AG04450 (cell line): ENCODE measurements at regions not wholly inside any gene's neighbourhood (a gene's known extent, or its start where the extent isn't known, plus 50 kb on each side); places are given as distances from the start of the nearest gene placed in this dataset.

Experiments used
- CTCF ChIA-PET: fragments of 300-600, 350-600 bp; formaldehyde crosslinking; extraction: SDS; loops from one replicate; lab custom pipeline; 2022; ENCODE audit warnings: antibody characterized with exemption, inconsistent platforms; lab: Charles Lee
- POLR2A ChIA-PET: fragments of 350-600 bp; formaldehyde crosslinking; extraction: SDS; loops from one replicate; lab custom pipeline; 2021; ENCODE audit warnings: antibody characterized with exemption, inconsistent platforms; lab: Yijun Ruan, JAX
- DNase-seq: peaks from one replicate; pipeline ENCODE4 v3.0.0-alpha.2; 2011; ENCODE audit warnings: low read depth, low spot score
- H3K27ac ChIP-seq: one replicate; pipeline ENCODE4 v1.5.1; 2012; ENCODE audit warnings: low read depth, low read length, control low read depth
- H3K27me3 ChIP-seq: one replicate; pipeline ENCODE4 v1.6.0; 2012; ENCODE audit warnings: low read length; ENCODE audit not compliant: control insufficient read depth, insufficient read depth
- H3K4me3 ChIP-seq: 2 replicates; pipeline ENCODE4 v1.5.1; 2011; ENCODE audit warnings: mild to moderate bottlenecking, low read depth, low read length, control low read depth
- H3K9me3 ChIP-seq: 2 replicates; pipeline ENCODE4 v1.5.1; 2012; ENCODE audit warnings: low read length; ENCODE audit not compliant: control insufficient read depth, insufficient read depth
- TF ChIP-seq, protein P1 (sequence below): IDR thresholded peaks from 2 replicates; pipeline ENCODE4 v1.5.1; 2011; ENCODE audit warnings: low read depth, low read length, control low read depth, inconsistent platforms

GRCh38 chr2:16281451-16282335 is 341.3 kb downstream of the MYCN start:
- no peak overlapping the region for H3K27ac ChIP-seq
- no peak for DNase-seq
- no peaks in the 10 kb centered on the region for H3K27me3 ChIP-seq
- CTCF ChIA-PET: no interaction called here
- TF ChIP-seq, protein P1, sequence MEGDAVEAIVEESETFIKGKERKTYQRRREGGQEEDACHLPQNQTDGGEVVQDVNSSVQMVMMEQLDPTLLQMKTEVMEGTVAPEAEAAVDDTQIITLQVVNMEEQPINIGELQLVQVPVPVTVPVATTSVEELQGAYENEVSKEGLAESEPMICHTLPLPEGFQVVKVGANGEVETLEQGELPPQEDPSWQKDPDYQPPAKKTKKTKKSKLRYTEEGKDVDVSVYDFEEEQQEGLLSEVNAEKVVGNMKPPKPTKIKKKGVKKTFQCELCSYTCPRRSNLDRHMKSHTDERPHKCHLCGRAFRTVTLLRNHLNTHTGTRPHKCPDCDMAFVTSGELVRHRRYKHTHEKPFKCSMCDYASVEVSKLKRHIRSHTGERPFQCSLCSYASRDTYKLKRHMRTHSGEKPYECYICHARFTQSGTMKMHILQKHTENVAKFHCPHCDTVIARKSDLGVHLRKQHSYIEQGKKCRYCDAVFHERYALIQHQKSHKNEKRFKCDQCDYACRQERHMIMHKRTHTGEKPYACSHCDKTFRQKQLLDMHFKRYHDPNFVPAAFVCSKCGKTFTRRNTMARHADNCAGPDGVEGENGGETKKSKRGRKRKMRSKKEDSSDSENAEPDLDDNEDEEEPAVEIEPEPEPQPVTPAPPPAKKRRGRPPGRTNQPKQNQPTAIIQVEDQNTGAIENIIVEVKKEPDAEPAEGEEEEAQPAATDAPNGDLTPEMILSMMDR: no peak
- H3K4me3 ChIP-seq: no peak overlapping the region
- peaks cover 62% of the 10 kb centered on the region for H3K9me3 ChIP-seq
- POLR2A ChIA-PET: no interaction called here

- TF ChIP-seq, protein P1: no peak
- ChIA-PET POLR2A (no interaction called here), CTCF (no interaction called here)
- Histone ChIP-seq H3K4me3 (no peak overlapping the region), H3K27ac (no peak overlapping the region), H3K9me3 (peaks cover 63% of the 10 kb centered on the region), H3K27me3 (no peaks in the 10 kb centered on the region)
- DNase-seq: no peak
Measured at GRCh38 chr2:16280081-16280480, 339.7 kb downstream of the MYCN start.

- Histone ChIP-seq H3K27me3 (no peaks in the 10 kb centered on the region), H3K4me3 (no peak overlapping the region), H3K9me3 (peaks cover 59% of the 10 kb centered on the region), H3K27ac (no peak overlapping the region)
- ChIA-PET CTCF (no interaction called here), POLR2A (no interaction called here)
- TF ChIP-seq, protein P1: no peak
- DNase-seq: no peak
Measured at GRCh38 chr2:16279641-16280040, 339.3 kb downstream of the MYCN start.

DNA sequence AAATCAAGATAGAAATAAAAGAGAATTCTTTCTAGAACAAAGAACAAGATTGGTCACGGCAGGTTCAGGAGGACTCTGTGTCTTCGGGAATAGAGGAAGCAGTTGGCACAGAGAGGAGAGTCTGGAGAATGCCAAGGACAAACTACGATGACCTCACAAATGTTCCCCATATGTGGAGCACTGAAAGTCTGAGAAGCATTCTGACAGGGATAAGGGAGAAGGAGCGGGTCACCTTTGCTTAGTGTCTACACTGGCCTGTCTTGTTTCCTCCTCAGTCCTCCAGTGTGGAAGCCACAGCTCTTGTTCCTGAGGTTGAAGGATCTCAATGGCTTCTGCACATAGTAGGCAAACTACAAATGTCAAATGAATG is 338.8 kb downstream of the MYCN start:
- POLR2A ChIA-PET: no interaction called here
- CTCF ChIA-PET: no interaction called here

More for the DNA sequence above, 338.8 kb downstream of the MYCN start:
- Histone ChIP-seq H3K9me3 (peaks cover 56% of the 10 kb centered on the region), H3K27me3 (no peaks in the 10 kb centered on the region), H3K27ac (no peak overlapping the region), H3K4me3 (no peak overlapping the region)
- TF ChIP-seq, protein P1: no peak
- DNase-seq: no peak
